ENCODE measurements at regions not wholly inside any gene's neighbourhood (a gene's known extent, or its start where the extent isn't known, plus 50 kb on each side); places are given as distances from the start of the nearest gene placed in this dataset.

DNA sequence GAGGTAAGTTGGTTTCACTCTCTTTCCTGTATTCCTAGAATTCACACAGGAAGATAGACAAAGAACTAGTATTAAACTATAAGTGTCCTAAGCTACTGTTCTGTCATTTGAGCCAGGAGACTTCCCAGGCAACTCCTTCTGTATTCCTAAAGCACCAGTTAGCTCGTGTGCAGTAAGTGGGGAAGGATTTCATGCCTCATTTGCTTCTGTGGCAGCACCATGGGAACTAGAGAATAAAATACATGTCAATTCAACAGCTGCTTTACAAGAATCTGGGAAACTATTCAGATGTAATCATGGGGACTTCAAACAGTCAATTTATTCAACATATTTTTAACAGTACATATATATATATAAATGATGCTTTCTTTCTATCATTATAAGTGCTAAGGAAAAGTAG, 762.3 kb downstream of the PRELID2 start:
- DNase-seq (ENCODE audit: low read depth): peak; percentile 1
- H3K4me3 ChIP-seq (ENCODE audit: low read depth, low read length): no peak overlapping the region
- TF ChIP-seq, protein P1, sequence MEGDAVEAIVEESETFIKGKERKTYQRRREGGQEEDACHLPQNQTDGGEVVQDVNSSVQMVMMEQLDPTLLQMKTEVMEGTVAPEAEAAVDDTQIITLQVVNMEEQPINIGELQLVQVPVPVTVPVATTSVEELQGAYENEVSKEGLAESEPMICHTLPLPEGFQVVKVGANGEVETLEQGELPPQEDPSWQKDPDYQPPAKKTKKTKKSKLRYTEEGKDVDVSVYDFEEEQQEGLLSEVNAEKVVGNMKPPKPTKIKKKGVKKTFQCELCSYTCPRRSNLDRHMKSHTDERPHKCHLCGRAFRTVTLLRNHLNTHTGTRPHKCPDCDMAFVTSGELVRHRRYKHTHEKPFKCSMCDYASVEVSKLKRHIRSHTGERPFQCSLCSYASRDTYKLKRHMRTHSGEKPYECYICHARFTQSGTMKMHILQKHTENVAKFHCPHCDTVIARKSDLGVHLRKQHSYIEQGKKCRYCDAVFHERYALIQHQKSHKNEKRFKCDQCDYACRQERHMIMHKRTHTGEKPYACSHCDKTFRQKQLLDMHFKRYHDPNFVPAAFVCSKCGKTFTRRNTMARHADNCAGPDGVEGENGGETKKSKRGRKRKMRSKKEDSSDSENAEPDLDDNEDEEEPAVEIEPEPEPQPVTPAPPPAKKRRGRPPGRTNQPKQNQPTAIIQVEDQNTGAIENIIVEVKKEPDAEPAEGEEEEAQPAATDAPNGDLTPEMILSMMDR (conservative IDR thresholded peaks at IDR 0.05; ENCODE audit: low read depth, low read length): no peak

DNA sequence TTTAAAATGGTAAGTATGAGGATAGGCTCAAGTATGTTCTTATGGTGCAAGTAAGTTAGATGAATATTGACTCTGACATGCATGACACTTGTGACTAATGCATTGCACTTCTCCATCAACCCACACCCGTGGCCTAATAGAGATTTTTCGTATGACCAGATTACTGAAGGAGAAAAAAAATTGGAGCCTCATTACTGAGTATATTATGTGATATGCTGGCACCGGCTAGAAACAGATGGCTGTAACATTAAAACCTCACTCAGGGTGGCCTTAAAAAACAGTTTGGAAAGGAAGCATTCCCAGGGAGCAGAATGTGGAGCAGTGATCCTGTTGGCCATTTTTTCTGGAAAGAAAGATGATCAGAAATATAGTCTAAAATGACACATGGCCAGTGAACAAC, 766.4 kb downstream of the PRELID2 start:
- DNase-seq (ENCODE audit: low read depth): no peak
- H3K4me3 ChIP-seq (ENCODE audit: low read depth, low read length): no peak overlapping the region
- TF ChIP-seq, protein P1 (conservative IDR thresholded peaks at IDR 0.05; ENCODE audit: low read depth, low read length): no peak

DNA sequence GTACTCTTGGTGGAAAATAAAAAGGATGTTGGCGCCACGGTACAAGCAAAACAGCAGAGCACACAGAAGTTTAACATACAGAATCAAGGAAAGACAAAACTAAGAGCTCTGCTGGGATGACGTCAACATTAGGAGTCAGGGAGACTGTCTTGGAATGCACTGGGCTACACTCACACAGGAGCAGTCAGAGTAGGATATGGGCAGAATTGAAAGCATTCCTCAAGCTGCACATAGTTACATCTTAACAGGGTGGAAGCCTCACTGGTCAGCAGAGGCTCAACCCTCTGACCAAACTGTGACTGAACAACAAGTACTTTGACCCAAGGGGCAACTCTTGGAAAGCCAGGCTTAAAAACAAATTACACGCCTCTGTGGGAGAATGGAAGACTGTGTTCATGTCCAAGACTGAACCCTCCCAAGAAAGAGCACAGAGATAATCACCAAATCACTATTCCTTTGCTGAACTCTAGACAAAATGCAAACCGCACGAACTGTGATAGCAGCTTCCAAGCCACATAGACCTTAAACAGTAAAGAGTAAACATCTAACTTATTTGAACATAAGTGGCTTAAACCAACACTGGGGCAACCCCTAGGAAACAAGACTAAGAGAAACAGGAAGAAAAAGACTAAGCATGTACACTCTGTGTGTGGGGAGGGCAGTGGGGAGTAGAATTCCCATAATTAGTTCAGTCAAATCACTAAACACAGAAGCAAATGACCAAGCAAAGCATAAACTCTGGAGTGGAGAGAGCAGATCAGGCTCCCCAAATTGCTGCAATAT, 772.7 kb downstream of the PRELID2 start:
- TF ChIP-seq, protein P1 (conservative IDR thresholded peaks at IDR 0.05; ENCODE audit: low read depth, low read length): no peak
- DNase-seq (ENCODE audit: low read depth): peak; percentile 9
- H3K4me3 ChIP-seq (ENCODE audit: low read depth, low read length): no peak overlapping the region

DNA sequence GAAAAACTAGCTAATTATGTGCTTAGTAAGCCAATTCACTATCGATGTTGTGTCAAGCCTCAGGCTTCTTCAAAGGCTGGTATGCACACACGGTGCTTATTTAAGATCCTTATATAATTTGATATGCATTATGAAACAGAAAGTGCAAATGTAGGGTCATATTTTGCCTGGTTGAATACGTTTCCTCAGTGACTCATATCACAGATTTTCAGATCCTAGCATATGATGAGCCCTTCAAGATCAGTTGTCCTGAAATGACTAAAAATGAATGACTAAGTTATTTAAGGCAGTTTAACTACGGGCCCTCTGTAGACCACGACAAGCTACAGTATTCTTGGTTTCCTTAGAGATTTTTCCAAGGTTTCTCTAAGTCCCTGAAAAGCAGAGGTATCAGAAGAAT, 778.3 kb downstream of the PRELID2 start:
- DNase-seq (ENCODE audit: low read depth): peak; percentile 28
- TF ChIP-seq, protein P1 (conservative IDR thresholded peaks at IDR 0.05; ENCODE audit: low read depth, low read length): no peak
- no peak overlapping the region for H3K4me3 ChIP-seq (ENCODE audit: low read depth, low read length)

DNA sequence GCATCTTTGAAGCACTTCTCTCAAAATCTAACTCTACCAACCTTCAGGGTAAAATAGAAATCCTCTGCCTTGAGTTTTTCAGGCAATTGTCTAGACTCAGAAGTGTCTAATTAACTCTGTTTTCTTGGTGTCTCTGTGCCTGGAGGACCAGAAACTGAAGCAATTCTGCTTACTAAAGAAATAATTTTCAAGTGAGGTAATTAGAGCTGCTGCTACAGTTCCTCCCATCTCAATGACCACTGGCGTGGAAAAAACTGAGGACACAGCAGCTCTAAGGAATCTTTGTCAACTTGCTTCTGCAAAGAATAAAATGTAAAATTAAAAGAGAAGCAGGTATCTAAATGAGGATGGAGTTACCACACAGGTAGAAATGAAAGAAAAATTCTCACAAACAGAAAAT, 785.0 kb downstream of the PRELID2 start:
- TF ChIP-seq, protein P1 (conservative IDR thresholded peaks at IDR 0.05; ENCODE audit: low read depth, low read length): no peak
- no peak overlapping the region for H3K4me3 ChIP-seq (ENCODE audit: low read depth, low read length)
- DNase-seq (ENCODE audit: low read depth): no peak

DNA sequence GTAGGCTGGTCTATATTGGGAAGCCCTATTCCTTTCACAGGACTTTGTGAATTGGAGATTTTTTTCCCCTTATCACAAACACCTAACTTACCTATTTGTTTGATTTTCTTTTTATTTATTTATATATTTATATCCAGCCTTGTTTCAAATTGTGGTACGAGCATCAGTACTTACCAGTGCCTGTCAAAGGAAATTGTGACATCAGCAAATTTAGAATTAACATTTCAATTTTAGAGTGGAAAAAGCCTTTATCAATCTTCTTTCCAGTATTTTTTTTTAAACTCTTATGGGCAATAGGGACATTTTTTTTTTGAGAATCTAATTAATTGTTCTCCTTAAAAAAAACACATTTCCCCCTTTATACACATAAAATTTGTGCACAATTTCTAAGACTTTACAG, 790.2 kb downstream of the PRELID2 start:
- no peak overlapping the region for H3K4me3 ChIP-seq (ENCODE audit: low read depth, low read length)
- TF ChIP-seq, protein P1 (conservative IDR thresholded peaks at IDR 0.05; ENCODE audit: low read depth, low read length): no peak
- DNase-seq (ENCODE audit: low read depth): no peak

DNA sequence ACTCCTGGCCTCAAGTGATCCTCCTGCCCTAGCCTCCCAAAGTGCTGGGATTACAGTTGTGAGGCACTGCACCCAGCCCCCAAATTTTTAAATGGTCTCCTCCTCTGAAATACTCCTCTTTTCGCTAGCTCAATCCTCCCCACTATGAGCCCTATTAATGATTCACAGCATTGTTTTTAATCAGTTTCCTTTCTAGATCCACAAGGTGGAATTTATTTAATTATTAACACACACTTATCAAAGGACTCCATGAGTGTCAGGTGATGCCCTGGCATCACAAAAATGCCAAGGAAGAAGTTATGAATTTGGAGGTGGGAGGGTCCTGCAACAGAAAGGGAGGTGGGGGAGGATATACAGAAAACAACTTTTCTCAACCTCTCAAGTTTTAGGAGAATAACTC, 806.5 kb downstream of the PRELID2 start:
- no peak overlapping the region for H3K4me3 ChIP-seq (ENCODE audit: low read depth, low read length)
- TF ChIP-seq, protein P1 (conservative IDR thresholded peaks at IDR 0.05; ENCODE audit: low read depth, low read length): no peak
- DNase-seq (ENCODE audit: low read depth): no peak

Data from choroid plexus epithelial cell (primary cell).